Stimulated activated CD4-positive, alpha-beta T cell treated with anti-CD3 and anti-CD28 coated beads, Interleukin-1b, Interleukin-23, amount 100 ng/mL, for 24 hours (primary cell): ENCODE measurements at regions not wholly inside any gene's neighbourhood (a gene's known extent, or its start where the extent isn't known, plus 50 kb on each side); places are given as distances from the start of the nearest gene placed in this dataset.
"Not testable (repeated sequence)": the region's sequence is repeated elsewhere in the genome, so short reads cannot be mapped to it uniquely, and the experiment has no call there.

ENCODE experiments used
- DNase-seq, 4 experiments: peaks; one replicate each; pipeline ENCODE4 v3.0.0-alpha.2; 2020; ENCODE audit warnings: low read depth in 4 of 4, low spot score in 1 of 4

DNA sequence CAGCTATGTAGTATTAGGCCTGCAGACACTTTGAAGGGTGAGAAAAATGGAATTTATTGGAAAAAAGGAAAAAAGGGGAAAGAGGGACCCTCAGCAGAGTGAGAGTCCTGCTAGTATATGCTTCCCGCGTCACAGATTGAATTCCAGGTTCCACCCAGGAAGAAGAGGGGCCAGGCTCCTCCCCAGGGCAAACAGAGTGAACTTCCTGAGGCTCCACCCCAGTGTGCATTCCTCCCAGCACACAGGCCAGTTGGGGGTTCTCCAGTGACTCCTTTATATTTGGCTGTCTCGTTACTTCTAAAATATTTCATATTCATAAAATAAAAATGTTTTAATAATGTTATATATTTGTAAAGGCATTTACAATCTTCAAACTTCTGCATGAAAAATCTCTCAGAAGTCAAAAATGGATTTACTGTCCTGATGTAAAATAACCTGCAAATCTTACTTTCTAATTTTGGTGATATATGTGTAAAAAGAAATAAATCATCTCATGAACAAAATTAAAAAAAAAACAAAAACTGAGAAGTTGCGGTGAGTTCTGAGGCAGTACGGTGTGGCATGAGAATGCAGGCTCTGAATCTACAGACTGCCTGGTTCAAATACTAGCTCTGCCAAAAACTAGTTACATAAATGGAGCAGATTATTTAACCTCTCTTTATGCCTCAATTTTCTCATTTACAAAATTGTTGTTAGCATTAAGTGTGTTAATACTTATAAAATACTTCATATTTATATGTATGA lies 175.8 kb upstream of the P2RY1 start:
- DNase-seq = no peak

GRCh38 chr3:152662157-152662556 lies 172.8 kb upstream of the P2RY1 start:
- no peak for DNase-seq

DNA sequence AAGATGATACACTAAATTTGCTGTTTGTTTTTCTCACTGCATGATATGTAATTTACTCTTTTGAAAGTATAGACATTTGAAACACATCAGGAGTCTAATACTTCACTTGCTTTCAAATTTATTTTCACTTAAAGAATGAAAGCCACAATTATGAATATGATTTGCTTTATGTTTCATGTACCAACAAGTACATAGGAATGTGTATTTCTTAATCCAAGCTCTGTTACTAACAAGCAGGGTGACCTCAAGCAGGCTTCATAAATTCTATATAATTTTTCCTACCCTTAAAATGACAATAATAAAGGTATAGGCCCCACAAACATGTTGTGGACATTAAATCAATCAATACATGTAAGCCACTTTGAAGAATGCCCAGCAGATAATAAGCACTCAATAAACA lies 170.2 kb upstream of the P2RY1 start:
- no peak for DNase-seq

- no peak for DNase-seq
These were observed 167.7 kb upstream of the P2RY1 start for GRCh38 chr3:152667267-152667666.

DNA sequence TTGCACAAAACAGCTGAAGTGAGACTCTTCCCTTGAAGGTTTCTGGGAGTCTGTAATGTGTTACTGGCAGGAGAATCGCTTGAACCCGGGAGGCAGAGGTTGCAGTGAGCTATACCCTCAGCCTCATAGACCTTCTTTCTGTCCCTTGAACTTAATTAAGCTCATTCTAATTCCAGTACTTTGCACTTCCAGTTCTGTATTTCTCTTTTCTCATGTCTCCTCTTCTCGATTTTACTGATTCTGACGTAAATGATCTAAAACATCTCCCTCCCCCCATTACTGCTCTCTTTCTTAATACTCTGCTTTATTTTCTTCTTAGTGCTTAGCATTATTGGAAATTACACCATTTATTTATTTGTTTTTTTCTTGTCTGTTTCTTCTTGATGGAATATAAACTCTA lies 165.4 kb upstream of the P2RY1 start:
- DNase-seq = no peak

DNA sequence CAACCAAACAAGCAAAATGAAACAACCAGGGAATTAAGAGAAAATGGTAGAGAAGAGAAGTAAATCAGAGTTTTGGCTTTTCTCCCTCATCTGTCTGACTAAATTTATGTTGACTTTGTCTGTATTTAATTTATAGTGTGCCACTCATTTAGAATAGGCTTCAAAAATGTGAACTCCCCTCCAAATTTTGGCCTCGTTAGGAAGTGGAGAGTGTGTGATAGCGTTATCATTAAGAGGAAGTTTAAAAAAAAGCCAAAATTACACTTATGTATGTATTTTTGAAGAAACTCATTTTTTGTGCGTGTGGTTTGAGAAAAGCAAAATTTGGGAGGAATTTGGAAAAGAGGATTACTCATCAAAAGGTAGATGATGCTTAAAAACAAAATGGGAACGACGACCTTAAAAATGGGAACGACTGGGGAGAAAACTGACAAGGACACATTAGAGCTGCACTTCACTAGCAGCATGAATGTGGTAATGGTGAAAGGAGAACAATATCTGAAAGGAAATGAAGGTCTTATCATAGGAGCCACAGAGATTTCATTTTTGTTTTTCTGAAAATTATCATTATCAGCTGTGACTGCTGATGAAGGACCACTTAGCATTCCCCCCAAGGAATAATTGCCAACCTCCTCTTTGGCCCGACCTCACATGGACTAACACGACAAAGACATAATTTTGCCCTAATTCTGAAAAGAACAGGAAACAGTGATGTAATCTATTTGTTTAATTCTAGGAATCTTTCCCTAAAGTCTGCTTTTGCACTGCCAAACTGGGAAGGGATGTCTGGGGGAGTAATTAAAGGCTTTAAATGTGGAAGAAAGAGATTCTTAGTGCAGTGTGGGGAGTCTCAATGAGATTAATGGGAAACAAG lies 163.2 kb upstream of the P2RY1 start:
- no peak for DNase-seq

- no peak for DNase-seq
These were observed 162.6 kb upstream of the P2RY1 start for GRCh38 chr3:152672320-152672649.

DNA sequence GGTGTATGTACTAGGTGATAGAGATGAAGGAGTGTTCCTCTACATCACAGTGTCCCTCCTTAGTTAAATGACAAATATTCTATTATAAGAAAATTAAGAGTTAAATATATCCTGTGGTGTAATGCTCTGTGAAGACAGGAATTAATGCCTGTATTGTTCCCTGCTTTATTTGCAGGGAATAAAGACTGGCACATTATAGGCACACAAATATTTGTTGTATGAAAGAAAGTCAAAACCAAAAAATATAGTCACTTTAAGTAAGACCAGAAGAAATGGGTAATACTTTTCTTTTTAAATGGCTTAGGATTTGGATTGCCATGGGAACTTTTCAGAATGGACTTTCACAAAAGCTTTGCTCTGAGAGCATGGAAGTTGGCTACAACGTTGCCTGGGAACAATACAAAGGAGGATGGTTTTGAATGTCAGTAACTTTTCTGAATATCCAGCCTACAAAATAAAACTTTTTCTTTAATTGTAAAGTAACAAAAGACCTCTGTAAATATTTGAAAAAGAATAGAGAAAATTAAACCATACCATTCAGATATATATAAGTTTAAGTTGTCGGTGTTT lies 158.0 kb upstream of the P2RY1 start:
- no peak for DNase-seq

- no peak for DNase-seq
These were observed 157.4 kb upstream of the P2RY1 start for GRCh38 chr3:152677491-152677890.

GRCh38 chr3:152682477-152682876 lies 152.5 kb upstream of the P2RY1 start:
- DNase-seq = no peak

GRCh38 chr3:152683521-152683999 lies 151.4 kb upstream of the P2RY1 start:
- no peak for DNase-seq

DNA sequence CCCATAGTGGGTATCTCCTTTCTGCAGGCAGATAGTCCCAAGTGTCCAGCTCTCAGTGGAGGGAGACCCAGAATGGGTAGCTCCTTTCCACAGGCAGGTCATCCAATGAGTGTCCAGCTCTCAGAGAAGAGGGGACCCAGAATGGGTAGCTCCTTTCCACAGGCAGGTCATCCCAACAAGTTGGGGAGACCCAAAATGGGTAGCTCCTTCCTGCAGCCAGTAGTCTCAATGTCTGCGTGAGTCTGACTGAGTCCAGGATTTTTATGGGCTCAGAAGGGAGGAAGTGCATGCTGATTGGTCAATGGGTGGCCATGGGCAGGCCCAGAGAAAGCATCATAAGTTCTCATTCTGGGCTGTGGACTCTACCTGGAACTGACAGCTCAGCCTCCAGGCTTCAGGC lies 150.7 kb upstream of the P2RY1 start:
- DNase-seq = no peak

- no peak for DNase-seq
These were observed 146.6 kb upstream of the P2RY1 start for GRCh38 chr3:152688313-152688712.

- DNase-seq = not testable (repeated sequence)
These were observed 142.6 kb upstream of the P2RY1 start for GRCh38 chr3:152692326-152692725.

GRCh38 chr3:152693521-152694250 lies 141.2 kb upstream of the P2RY1 start:
- DNase-seq = not testable (repeated sequence)

DNA sequence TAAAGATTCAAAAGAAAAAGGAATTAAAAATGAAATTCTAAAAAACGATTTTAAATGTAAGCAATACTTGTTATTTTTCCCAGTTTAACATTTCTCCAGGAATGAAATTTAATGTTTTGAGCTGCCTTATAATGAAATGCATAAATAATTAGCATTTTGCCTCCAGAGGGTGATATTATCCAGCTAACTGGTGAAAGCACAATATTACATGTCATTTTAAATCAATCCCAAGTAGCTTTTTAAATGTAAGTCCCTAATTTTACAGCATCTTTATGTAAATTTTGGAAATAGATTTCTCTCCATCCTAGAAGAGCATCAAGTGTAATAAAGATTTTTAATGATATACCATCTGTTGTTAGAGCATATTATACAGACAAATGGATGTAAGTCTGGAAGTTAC lies 139.1 kb upstream of the P2RY1 start:
- no peak for DNase-seq

DNA sequence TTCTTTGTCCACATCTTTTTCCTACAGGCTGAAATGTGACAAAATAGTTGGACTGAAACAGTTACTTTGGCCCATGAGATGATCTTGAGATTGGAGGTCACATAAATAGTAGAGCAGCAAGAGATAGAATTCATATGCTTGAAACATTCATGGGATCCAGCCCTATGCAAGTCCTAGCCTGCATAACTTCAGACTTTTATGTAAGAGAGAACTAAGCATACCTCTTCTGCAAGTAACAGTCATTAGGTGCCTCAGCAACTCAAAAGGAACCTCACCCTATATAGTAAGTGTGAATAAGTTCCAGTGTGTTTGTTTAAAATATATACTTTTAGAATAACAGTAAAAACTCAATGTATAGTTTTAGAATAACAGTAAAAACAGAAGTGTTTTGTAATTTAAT lies 138.0 kb upstream of the P2RY1 start:
- DNase-seq = no peak

DNA sequence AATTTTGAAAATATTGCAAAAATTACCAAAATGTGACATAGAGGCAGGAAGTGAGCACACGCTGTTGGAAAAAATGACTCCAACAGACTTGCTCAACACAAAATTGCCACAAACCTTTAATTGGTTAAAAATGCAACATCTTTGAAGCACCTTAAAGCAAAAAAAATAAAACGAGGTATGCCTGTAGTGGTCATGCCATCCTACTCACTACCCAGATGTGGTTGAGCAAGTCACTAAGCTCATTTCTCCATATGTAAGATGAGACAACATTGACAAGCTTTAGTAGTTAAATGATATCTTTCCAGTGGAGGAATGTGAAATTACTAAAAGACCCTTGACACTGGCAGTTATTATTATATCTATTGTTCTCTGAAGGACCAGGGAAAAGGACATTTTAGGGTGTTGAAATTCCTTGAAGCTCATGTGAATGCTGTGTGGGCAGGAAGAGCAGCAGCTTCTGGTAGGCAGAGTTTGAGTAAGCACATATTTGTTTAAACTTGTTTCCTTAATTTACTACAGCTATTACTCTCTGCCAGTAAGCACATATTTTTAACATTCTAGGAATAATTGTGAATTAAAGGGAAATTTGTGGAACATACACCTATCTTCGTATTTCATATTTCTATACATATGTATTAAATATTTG lies 131.6 kb upstream of the P2RY1 start:
- DNase-seq = no peak

DNA sequence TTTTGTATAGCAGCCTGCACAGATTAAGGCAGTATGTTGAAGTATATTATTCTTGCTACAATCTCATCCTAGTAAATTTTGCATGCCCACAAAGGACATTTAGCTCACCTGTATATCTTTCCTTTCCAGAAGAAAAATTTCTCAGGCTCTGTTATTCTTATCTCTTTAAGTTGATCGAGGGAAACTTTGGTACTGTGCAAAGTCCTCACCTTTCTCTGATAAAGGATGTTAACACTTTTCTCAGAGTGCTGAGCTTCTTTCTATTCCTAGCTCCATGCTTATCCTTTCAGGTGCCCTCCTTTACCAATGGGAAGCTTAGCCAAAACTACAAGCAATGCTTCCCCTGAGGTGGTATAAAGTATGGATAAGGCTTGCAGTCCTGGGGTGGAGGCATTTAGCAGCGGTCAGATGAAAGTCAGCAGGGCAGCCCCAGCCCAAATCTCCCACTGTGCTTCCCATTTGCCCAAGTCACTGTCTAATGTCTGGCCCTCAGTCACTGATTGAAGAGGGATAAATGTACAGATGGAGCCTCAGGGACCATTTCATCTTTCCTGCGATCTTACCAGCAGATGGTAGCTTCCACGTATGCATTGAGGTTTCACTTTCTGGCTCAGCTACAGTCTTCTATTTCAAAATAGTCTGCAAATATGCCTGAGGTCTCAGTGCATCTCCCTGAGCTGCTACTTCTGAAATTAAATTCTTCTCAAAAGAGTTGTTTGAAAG lies 127.8 kb upstream of the P2RY1 start:
- no peak for DNase-seq

- DNase-seq = no peak
These were observed 125.3 kb upstream of the P2RY1 start for GRCh38 chr3:152709659-152710058.
